Cardiac muscle cell (in vitro differentiated cells and primary cell): ENCODE measurements at regions not wholly inside any gene's neighbourhood (a gene's known extent, or its start where the extent isn't known, plus 50 kb on each side); places are given as distances from the start of the nearest gene placed in this dataset.

Source experiments
- DNase-seq, 2 donors: peaks; one replicate each; pipeline versions ENCODE4 v3.0.0 to v3.0.0-alpha.2; 2010 to 2017; ENCODE audit warnings: low read depth in 1 of 2, low spot score in 1 of 2
- H3K27ac ChIP-seq: fragments of 200-600 bp; sonication (generic); 2 replicates; pipeline ENCODE4 v1.5.1; 2016
- H3K27me3 ChIP-seq: fragments of 200-600 bp; sonication (generic); 2 replicates; pipeline ENCODE4 v1.6.0; 2016; ENCODE audit warnings: control low read depth
- H3K36me3 ChIP-seq: fragments of 200-600 bp; sonication (generic); 2 replicates; pipeline ENCODE4 v1.5.1; 2016; ENCODE audit warnings: control low read depth
- H3K4me1 ChIP-seq: fragments of 200-600 bp; sonication (generic); 2 replicates; pipeline ENCODE4 v1.8.1; 2017; ENCODE audit warnings: low read depth, mild to moderate bottlenecking, mixed run types
- H3K4me3 ChIP-seq: fragments of 200-600 bp; sonication (generic); 2 replicates; pipeline ENCODE4 v1.5.1; 2016; ENCODE audit warnings: mild to moderate bottlenecking
- H3K9me3 ChIP-seq: fragments of 200-600 bp; sonication (generic); 2 replicates; pipeline ENCODE4 v1.5.1; 2017; ENCODE audit warnings: low read depth, mild to moderate bottlenecking, control low read depth
- CTCF ChIP-seq: IDR thresholded peaks from 2 replicates; pipeline ENCODE4 v1.5.1; 2012; ENCODE audit warnings: low read depth, mild to moderate bottlenecking, low read length

DNA sequence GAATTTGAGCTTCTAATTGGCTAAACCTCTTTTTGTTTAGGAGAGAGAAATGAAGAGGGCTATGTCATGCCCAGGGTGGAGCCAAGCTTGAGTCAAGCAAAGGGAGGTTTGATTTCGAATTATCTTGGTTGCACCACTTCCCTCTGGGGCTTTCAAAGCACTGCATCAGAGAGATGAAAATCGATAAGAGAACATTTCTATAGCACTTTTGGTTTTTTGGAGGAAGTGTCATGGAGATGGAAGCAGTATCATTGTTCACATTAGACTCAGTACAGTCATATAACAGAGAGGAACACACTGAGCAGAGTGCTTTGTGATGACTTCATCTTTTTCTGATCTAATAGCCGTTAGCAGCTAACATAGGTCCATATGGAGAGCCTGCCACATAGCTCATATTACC lies 120.3 kb upstream of the UXS1 start:
- no peak for TF ChIP-seq CTCF
- Histone ChIP-seq H3K27me3 (no peaks in the 10 kb centered on the region), H3K4me3 (no peak overlapping the region), H3K27ac (no peak overlapping the region), H3K36me3 (no peaks in the 10 kb centered on the region), H3K4me1 (no peaks in the 10 kb centered on the region), H3K9me3 (no peaks in the 10 kb centered on the region)
- DNase-seq: no peak

GRCh38 chr2:106311041-106311370 lies 116.9 kb upstream of the UXS1 start:
- Histone ChIP-seq H3K36me3 (no peaks in the 10 kb centered on the region), H3K27me3 (no peaks in the 10 kb centered on the region), H3K4me3 (no peak overlapping the region), H3K9me3 (no peaks in the 10 kb centered on the region), H3K27ac (no peak overlapping the region), H3K4me1 (no peaks in the 10 kb centered on the region)
- DNase-seq: no peak
- no peak for TF ChIP-seq CTCF

GRCh38 chr2:106307860-106308259 lies 113.8 kb upstream of the UXS1 start:
- H3K4me3 ChIP-seq: no peak overlapping the region
- DNase-seq: no peak

GRCh38 chr2:106306387-106306786 lies 112.3 kb upstream of the UXS1 start:
- no peaks in the 10 kb centered on the region for H3K9me3 ChIP-seq
- H3K4me1 ChIP-seq: no peaks in the 10 kb centered on the region
- no peaks in the 10 kb centered on the region for H3K27me3 ChIP-seq
- no peak overlapping the region for H3K27ac ChIP-seq
- H3K4me3 ChIP-seq: no peak overlapping the region
- DNase-seq: no peak
- H3K36me3 ChIP-seq: no peaks in the 10 kb centered on the region
- no peak for TF ChIP-seq CTCF

More at GRCh38 chr2:106307860-106308259, 113.8 kb upstream of the UXS1 start:
- Histone ChIP-seq H3K27ac (no peak overlapping the region), H3K4me1 (no peaks in the 10 kb centered on the region), H3K36me3 (no peaks in the 10 kb centered on the region), H3K27me3 (no peaks in the 10 kb centered on the region), H3K9me3 (no peaks in the 10 kb centered on the region)
- no peak for TF ChIP-seq CTCF

DNA sequence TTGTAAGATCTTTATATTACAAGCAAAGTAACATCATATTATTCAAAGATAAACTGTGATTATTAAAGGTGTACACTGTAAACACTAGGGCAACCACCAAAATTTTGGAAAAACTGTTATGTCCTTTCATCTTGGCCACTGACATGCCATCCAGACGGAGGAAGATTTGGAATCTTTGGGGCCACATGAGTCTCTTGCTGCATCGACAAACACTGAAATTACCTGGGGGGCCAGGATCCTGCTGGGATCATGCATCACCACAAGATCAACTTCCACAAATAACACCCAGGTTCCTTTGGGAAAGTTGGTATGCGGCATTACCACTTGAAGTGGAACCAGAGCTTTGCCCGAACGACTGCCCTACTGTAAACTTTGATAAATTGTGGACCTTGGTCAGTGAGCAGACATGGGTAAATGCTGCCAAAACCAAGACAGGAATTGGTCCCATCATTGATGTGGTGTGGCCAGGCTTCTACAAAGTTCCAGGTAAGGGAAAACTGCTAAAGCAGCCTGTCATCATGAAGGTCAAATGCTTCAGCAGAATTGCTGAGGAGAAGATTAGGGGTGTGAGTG lies 110.6 kb upstream of the UXS1 start:
- Histone ChIP-seq H3K4me3 (no peak overlapping the region), H3K9me3 (no peaks in the 10 kb centered on the region), H3K27ac (no peak overlapping the region), H3K36me3 (no peaks in the 10 kb centered on the region), H3K27me3 (no peaks in the 10 kb centered on the region), H3K4me1 (no peaks in the 10 kb centered on the region)
- TF ChIP-seq CTCF: no peak
- DNase-seq: no peak

- TF ChIP-seq CTCF: no peak
- no peaks in the 10 kb centered on the region for H3K9me3 ChIP-seq
- H3K27me3 ChIP-seq: no peaks in the 10 kb centered on the region
- no peaks in the 10 kb centered on the region for H3K36me3 ChIP-seq
- DNase-seq: no peak
- no peak overlapping the region for H3K4me3 ChIP-seq
- H3K4me1 ChIP-seq: no peaks in the 10 kb centered on the region
- no peak overlapping the region for H3K27ac ChIP-seq
These were observed 105.6 kb upstream of the UXS1 start for GRCh38 chr2:106299696-106300095.
